Calu3 (cell line): ENCODE measurements at regions not wholly inside any gene's neighbourhood (a gene's known extent, or its start where the extent isn't known, plus 50 kb on each side); places are given as distances from the start of the nearest gene placed in this dataset.
"Not testable (repeated sequence)": the region's sequence is repeated elsewhere in the genome, so short reads cannot be mapped to it uniquely, and the experiment has no call there.

Source experiments
- BruUV-seq: library from RNA; stranded (reverse); fragments of 400-500 nt; replicated peaks from 2 replicates; lab custom pipeline; 2021; lab: Mats Ljungman, UMichigan
- CTCF ChIA-PET: fragments of 300-600 bp; sonication (Branson Sonifier 250); formaldehyde crosslinking; loops from one replicate; lab custom pipeline; 2022; ENCODE audit warnings: antibody characterized with exemption; lab: Charles Lee
- DNase-seq: peaks from one replicate; pipeline ENCODE4 v3.0.0; 2022
- H3K27ac Mint-ChIP-seq: one replicate; pipeline ENCODE4 v1.8.0; 2022; ENCODE audit warnings: mixed read lengths; ENCODE audit not compliant: unreplicated experiment
- H3K27me3 Mint-ChIP-seq: one replicate; pipeline ENCODE4 v1.8.0; 2022; ENCODE audit warnings: mixed read lengths; ENCODE audit not compliant: unreplicated experiment
- H3K36me3 Mint-ChIP-seq: one replicate; pipeline ENCODE4 v1.8.0; 2022; ENCODE audit warnings: mild to moderate bottlenecking, moderate library complexity, mixed read lengths; ENCODE audit not compliant: insufficient read depth, unreplicated experiment
- H3K4me1 Mint-ChIP-seq: one replicate; pipeline ENCODE4 v1.8.0; 2022; ENCODE audit warnings: mild to moderate bottlenecking, low read depth, mixed read lengths; ENCODE audit not compliant: unreplicated experiment
- H3K4me3 Mint-ChIP-seq: one replicate; pipeline ENCODE4 v1.8.0; 2022; ENCODE audit warnings: mild to moderate bottlenecking, low read depth, moderate library complexity, mixed read lengths; ENCODE audit not compliant: unreplicated experiment
- H3K9me3 Mint-ChIP-seq: one replicate; pipeline ENCODE4 v1.8.0; 2022; ENCODE audit warnings: low read depth, mixed read lengths; ENCODE audit not compliant: unreplicated experiment
- CTCF ChIP-seq: fragments of 200-600 bp; IDR thresholded peaks from one replicate; pipeline ENCODE4 v1.8.0; 2022; ENCODE audit warnings: antibody characterized with exemption; ENCODE audit not compliant: unreplicated experiment
- intact Hi-C: fragments of 100-400 bp; cut with micrococcal nuclease; formaldehyde crosslinking; loops from one replicate; pipeline ENCODE4 v1.10.0; 2022; ENCODE audit not compliant: unreplicated experiment

GRCh38 chr15:39000008-39000734 lies 435.6 kb upstream of the RASGRP1 start:
- H3K36me3 Mint-ChIP-seq = no peaks in the 10 kb centered on the region
- no peaks in the 10 kb centered on the region for H3K27me3 Mint-ChIP-seq
- BruUV-seq = no TSS peak
- TF ChIP-seq CTCF = no peak
- CTCF ChIA-PET = no interaction called here
- intact Hi-C loops = no loop called here
- H3K27ac Mint-ChIP-seq = no peak overlapping the region
- H3K4me3 Mint-ChIP-seq = no peak overlapping the region
- H3K9me3 Mint-ChIP-seq = peaks cover 3% of the 10 kb centered on the region
- DNase-seq = no peak
- H3K4me1 Mint-ChIP-seq = peaks cover 17% of the 10 kb centered on the region

- Mint-ChIP-seq H3K9me3 (peaks cover 9% of the 10 kb centered on the region), H3K27ac (no peak overlapping the region), H3K27me3 (no peaks in the 10 kb centered on the region), H3K36me3 (no peaks in the 10 kb centered on the region), H3K4me1 (no peaks in the 10 kb centered on the region), H3K4me3 (no peak overlapping the region)
- BruUV-seq = no TSS peak
- DNase-seq = no peak
- intact Hi-C loops = no loop called here
- CTCF ChIA-PET = no interaction called here
- TF ChIP-seq CTCF = no peak
Observed at GRCh38 chr15:39009740-39010139, 445.1 kb upstream of the RASGRP1 start.

GRCh38 chr15:39011066-39011465 lies 446.5 kb upstream of the RASGRP1 start:
- H3K27ac Mint-ChIP-seq, intact Hi-C loops, H3K27me3 Mint-ChIP-seq, DNase-seq, H3K9me3 Mint-ChIP-seq, H3K36me3 Mint-ChIP-seq, H3K4me1 Mint-ChIP-seq, CTCF ChIA-PET, BruUV-seq, H3K4me3 Mint-ChIP-seq: not testable (repeated sequence)

- no peak for DNase-seq
- no TSS peak for BruUV-seq
- CTCF ChIA-PET = no interaction called here
- Mint-ChIP-seq H3K4me1 (no peaks in the 10 kb centered on the region), H3K27me3 (no peaks in the 10 kb centered on the region), H3K4me3 (no peak overlapping the region), H3K36me3 (no peaks in the 10 kb centered on the region), H3K9me3 (peaks cover 9% of the 10 kb centered on the region), H3K27ac (no peak overlapping the region)
- no peak for TF ChIP-seq CTCF
- intact Hi-C loops = no loop called here
Observed at GRCh38 chr15:39013262-39013661, 448.6 kb upstream of the RASGRP1 start.

GRCh38 chr15:39014682-39015081 lies 450.1 kb upstream of the RASGRP1 start:
- DNase-seq = no peak
- H3K27me3 Mint-ChIP-seq = no peaks in the 10 kb centered on the region
- no peak for TF ChIP-seq CTCF
- BruUV-seq = no TSS peak
- H3K27ac Mint-ChIP-seq = no peak overlapping the region
- no peaks in the 10 kb centered on the region for H3K36me3 Mint-ChIP-seq
- H3K9me3 Mint-ChIP-seq = peaks cover 9% of the 10 kb centered on the region
- H3K4me3 Mint-ChIP-seq = no peak overlapping the region
- H3K4me1 Mint-ChIP-seq = no peaks in the 10 kb centered on the region
- intact Hi-C loops = no loop called here
- CTCF ChIA-PET = no interaction called here
